Activated naive CD8-positive, alpha-beta T cell treated with anti-CD3 and anti-CD28 coated beads for 36 hours (primary cell): ENCODE measurements at regions not wholly inside any gene's neighbourhood (a gene's known extent, or its start where the extent isn't known, plus 50 kb on each side); places are given as distances from the start of the nearest gene placed in this dataset.

Experiments
- DNase-seq: peaks from one replicate; pipeline ENCODE4 v3.0.0; 2021
- H3K27ac Mint-ChIP-seq: one replicate; pipeline ENCODE4 v1.8.0; 2022; ENCODE audit warnings: mild to moderate bottlenecking, moderate library complexity, mixed read lengths
- H3K27me3 Mint-ChIP-seq: one replicate; pipeline ENCODE4 v1.8.0; 2022; ENCODE audit warnings: mild to moderate bottlenecking, mixed read lengths
- H3K36me3 Mint-ChIP-seq: one replicate; pipeline ENCODE4 v1.8.0; 2021; ENCODE audit warnings: mild to moderate bottlenecking, mixed read lengths
- H3K4me1 Mint-ChIP-seq: one replicate; pipeline ENCODE4 v1.8.0; 2021; ENCODE audit warnings: mixed read lengths
- H3K4me3 Mint-ChIP-seq: one replicate; pipeline ENCODE4 v1.8.0; 2022; ENCODE audit warnings: mild to moderate bottlenecking, moderate library complexity, mixed read lengths
- H3K9me3 Mint-ChIP-seq: one replicate; pipeline ENCODE4 v1.8.0; 2022; ENCODE audit warnings: mixed read lengths

DNA sequence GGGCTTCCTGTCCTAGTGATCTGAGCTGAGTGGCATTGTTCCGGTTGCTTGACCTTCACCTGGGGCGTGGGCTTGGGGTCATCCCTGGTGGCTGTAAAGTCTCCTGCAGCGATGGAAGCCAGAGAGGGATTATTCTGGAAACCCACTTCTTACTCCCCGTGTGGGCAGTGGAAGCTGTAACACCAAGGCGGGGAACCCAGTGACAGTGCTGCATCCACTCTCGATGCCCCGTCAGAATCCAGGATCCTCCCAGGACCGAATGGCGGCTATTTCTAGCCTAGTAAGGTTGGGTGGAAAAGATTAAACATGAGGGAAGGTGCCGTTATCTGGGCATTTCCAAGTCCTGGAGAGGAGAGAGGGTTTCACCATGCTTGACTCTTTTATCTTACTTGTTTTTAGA is 280.6 kb downstream of the ZNF536 start:
- Mint-ChIP-seq H3K9me3 (no peaks in the 10 kb centered on the region), H3K4me3 (no peak overlapping the region), H3K4me1 (no peaks in the 10 kb centered on the region), H3K27me3 (peaks cover 25% of the 10 kb centered on the region), H3K27ac (no peak overlapping the region), H3K36me3 (no peaks in the 10 kb centered on the region)
- DNase-seq = no peak

- Mint-ChIP-seq H3K4me1 (no peaks in the 10 kb centered on the region), H3K27ac (no peak overlapping the region), H3K9me3 (no peaks in the 10 kb centered on the region), H3K4me3 (no peak overlapping the region), H3K36me3 (no peaks in the 10 kb centered on the region), H3K27me3 (peaks cover 27% of the 10 kb centered on the region)
- no peak for DNase-seq
These were observed 279.5 kb downstream of the ZNF536 start for GRCh38 chr19:30651691-30652090.

GRCh38 chr19:30651066-30651465 is 278.9 kb downstream of the ZNF536 start:
- Mint-ChIP-seq H3K36me3 (no peaks in the 10 kb centered on the region), H3K27ac (no peak overlapping the region), H3K9me3 (no peaks in the 10 kb centered on the region), H3K4me3 (no peak overlapping the region), H3K4me1 (no peaks in the 10 kb centered on the region), H3K27me3 (peaks cover 33% of the 10 kb centered on the region)
- no peak for DNase-seq

DNA sequence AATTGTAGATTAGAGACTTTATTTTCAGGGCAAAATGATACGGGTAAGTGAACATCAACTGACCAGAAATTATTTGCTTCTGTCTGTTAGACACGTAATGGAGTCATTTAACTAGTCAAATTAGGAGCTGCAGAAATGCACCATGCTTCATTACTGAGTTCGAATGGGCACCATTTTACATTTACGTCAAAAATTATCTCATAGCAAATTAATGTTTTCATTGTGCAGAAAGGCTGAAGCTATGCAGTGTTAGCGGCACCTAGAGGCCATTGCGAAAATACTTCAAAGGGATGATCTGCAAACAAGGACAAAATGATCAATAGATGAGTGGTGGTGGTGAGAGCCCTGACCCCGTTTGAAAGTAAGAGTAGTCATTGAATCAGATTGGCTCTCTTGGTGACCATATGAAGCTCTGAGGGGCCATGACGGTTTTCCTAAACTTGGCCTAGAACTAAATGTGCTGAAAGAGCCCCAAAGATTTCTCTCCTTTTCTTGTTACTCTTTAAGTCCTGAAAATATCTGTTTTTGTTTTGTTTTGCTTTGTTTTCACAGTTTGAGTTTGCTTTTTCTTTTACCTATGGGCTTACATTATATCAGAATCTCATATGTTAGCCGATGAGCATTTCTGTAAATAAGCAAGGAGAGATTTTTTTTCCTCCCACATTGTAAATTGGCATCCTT is 277.9 kb downstream of the ZNF536 start:
- Mint-ChIP-seq H3K4me1 (no peaks in the 10 kb centered on the region), H3K9me3 (no peaks in the 10 kb centered on the region), H3K27ac (no peak overlapping the region), H3K36me3 (no peaks in the 10 kb centered on the region), H3K27me3 (peaks cover 34% of the 10 kb centered on the region), H3K4me3 (no peak overlapping the region)
- DNase-seq = peak; percentile 22

DNA sequence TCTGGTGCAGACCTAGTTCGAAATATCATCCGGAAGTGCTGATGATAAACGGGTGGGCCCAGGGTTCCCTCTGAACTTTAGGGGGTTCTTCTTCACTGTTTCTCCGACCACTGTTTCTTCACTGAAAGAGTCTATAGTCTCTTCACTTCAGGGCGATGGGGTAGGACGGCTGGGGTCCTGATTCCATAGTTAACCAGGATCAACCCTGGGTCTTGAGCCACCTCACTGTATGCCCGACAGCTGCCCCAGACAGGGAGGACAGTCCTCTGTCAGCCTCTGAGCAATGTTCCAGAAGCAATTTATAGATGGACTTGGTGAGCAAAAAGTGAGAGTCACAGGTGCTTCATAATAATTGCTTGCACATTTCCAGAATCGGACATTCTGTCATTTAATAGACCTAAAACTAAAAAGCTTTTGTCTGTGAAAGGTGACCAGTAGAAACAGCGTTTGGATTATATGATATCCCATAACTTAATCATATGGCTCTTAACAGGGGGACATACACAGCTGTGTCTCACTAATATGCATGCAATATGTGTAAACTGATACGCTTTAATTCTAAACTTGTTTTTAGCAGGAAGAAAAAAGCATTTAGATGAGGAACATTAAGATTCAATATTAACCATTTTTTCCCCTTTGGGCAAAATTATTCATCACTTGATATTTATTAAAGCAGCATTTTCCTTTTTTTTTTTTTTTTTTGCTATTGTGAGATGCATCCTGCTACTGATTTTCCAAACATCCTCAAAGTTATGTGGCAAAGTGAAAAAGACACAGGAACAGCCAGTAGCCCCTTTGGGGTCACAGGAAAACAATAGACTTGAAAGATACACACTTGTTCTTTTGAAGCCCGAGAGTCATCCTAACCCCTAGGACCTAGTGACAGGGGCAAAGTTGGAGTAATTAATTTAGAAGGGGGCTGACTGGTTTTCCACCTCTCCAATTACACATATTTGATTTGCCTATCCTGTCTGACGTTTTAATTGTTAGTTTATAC is 277.0 kb downstream of the ZNF536 start:
- Mint-ChIP-seq H3K4me1 (no peaks in the 10 kb centered on the region), H3K4me3 (no peak overlapping the region), H3K9me3 (no peaks in the 10 kb centered on the region), H3K36me3 (no peaks in the 10 kb centered on the region), H3K27me3 (peaks cover 34% of the 10 kb centered on the region), H3K27ac (no peak overlapping the region)
- no peak for DNase-seq

DNA sequence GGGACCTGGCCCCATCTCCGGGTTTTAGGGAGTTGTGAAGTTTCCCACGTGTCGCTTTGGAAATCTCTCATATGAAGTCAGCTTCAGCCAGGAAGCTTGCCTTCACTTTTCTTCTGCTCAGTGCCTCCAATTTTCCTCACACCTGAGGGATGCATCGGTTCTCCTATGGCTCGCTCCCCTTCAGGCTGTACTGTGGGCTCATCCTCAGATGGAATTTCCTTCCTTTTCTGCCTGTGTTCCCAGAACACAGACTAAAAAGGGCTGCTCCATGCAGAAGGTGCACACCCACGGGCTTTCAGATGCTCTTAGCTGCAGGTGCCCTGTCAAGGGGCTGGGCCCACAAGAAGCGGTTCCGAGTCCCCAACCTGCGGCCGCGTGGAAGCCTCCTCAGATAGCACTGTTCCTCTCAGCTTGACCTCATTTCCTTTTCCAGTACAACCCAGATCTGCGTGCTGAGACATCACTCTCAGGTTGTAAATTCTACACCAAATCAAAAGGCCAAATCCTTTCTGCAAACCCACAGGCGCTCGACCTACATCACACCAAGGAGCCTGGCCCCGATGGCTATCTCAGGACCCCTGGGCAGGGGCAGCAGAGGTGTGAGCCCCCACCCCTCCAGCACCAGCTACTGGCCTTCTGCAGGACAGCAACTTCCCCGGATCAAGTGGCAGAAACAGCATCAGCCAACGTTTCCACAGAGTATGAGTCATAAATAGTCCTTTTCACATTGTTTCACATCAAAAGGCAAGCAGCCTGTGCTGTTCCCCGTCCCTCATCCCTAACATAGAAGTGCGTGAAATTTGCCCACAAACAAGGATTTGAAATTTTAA is 275.9 kb downstream of the ZNF536 start:
- no peak overlapping the region for H3K27ac Mint-ChIP-seq
- no peaks in the 10 kb centered on the region for H3K9me3 Mint-ChIP-seq
- H3K27me3 Mint-ChIP-seq = peaks cover 37% of the 10 kb centered on the region
- H3K4me3 Mint-ChIP-seq = no peak overlapping the region
- no peak for DNase-seq
- H3K36me3 Mint-ChIP-seq = no peaks in the 10 kb centered on the region
- no peaks in the 10 kb centered on the region for H3K4me1 Mint-ChIP-seq

DNA sequence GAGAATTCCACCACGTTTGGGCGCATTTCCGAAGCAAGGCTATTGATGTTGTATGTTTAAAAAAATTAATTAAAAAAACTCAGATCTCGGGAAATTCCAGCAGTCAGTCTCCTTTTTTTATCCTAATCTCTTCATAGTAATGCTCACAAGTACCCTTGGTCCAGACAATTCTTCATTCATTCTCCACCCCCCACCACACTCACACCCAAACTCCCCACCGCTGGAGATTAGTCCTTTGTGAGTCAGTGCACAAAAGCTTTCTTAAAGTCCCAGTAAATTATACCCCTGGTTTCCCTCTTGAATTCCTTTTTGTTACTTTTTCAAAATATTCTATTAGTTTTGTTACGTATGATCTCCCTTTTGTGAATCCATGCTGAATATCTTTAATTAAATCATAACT is 274.6 kb downstream of the ZNF536 start:
- H3K9me3 Mint-ChIP-seq = no peaks in the 10 kb centered on the region
- no peak overlapping the region for H3K4me3 Mint-ChIP-seq
- no peaks in the 10 kb centered on the region for H3K4me1 Mint-ChIP-seq
- H3K27me3 Mint-ChIP-seq = peaks cover 37% of the 10 kb centered on the region
- no peaks in the 10 kb centered on the region for H3K36me3 Mint-ChIP-seq
- no peak overlapping the region for H3K27ac Mint-ChIP-seq
- no peak for DNase-seq

GRCh38 chr19:30645946-30646577 is 273.9 kb downstream of the ZNF536 start:
- Mint-ChIP-seq H3K4me1 (no peaks in the 10 kb centered on the region), H3K9me3 (no peaks in the 10 kb centered on the region), H3K4me3 (no peak overlapping the region), H3K27ac (no peak overlapping the region), H3K36me3 (no peaks in the 10 kb centered on the region), H3K27me3 (peaks cover 37% of the 10 kb centered on the region)
- DNase-seq = no peak

DNA sequence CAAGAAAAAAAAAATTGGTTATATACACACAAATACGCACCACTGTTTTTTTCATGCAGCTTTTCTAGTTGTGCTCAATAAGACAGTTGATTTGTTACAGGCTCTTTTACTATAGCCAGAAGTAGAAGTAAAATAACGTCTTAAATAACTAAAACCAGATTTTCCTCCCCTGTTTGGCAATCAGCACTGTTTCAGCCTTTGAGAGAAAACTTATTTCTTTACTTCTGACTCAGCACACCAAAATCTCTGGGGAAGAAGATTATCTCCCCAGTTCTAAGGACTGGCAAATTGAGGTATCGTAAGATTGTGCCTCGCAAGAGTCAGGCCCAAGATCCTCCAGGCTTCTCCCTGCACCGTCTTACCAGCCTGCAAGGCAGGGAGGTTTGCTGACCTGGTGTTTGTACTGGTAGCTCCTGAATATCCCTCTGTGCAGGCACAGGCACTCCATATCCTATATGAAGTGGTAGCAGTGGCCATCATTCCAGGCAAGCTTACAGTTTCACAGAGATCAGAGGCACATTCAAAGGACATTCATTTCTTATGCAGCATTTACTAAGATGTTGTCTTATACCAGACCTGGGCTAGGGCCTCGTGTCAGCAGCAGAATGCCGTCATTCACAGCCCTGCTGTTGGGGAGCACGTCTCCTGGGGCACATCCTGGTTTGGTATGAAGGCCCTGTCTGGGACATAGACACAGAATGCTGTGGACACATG is 268.2 kb downstream of the ZNF536 start:
- peaks cover 3% of the 10 kb centered on the region for H3K27me3 Mint-ChIP-seq
- H3K4me1 Mint-ChIP-seq = no peaks in the 10 kb centered on the region
- H3K36me3 Mint-ChIP-seq = no peaks in the 10 kb centered on the region
- no peak overlapping the region for H3K27ac Mint-ChIP-seq
- DNase-seq = no peak
- no peak overlapping the region for H3K4me3 Mint-ChIP-seq
- H3K9me3 Mint-ChIP-seq = peaks cover 7% of the 10 kb centered on the region

DNA sequence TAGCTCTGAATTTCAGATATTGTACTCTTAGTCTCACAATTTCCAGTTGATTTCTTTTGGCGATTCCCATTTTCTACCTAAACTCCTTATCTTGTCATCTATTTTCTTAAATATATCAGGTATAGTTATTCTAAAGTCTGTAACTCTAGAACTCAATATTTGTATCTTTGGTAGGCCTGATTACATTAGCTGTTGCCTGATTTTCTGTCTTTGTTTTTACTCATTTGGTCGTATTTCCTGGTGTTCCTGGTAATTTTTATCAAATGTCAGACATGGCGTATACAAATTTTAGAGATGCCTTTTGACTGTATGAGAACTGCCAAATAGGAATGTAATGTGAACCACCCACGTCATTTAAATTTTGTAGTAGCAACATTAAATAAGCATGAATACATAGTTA is 266.7 kb downstream of the ZNF536 start:
- H3K4me3 Mint-ChIP-seq = no peak overlapping the region
- no peaks in the 10 kb centered on the region for H3K4me1 Mint-ChIP-seq
- H3K27ac Mint-ChIP-seq = no peak overlapping the region
- no peak for DNase-seq
- peaks cover 7% of the 10 kb centered on the region for H3K9me3 Mint-ChIP-seq
- H3K27me3 Mint-ChIP-seq = peaks cover 3% of the 10 kb centered on the region
- no peaks in the 10 kb centered on the region for H3K36me3 Mint-ChIP-seq

DNA sequence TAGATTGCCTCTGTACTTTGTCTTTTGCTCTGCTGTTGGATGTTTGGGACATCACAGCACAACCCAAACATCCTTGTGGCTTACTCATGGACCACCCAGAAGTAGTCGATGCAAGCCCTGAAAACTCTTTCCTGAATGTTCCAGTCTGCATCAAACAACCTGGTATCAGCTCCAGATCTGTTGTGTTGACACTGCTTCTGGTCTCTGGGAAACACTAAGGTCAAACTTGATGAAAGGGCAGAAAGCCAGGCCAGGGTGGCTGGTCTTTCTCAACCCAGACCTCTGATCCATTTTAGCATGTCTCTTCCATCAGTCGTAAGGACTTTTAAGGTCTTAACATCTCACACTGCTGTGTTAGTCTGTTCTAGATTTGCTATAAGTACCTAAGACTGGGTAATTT is 265.7 kb downstream of the ZNF536 start:
- Mint-ChIP-seq H3K36me3 (no peaks in the 10 kb centered on the region), H3K27ac (no peak overlapping the region), H3K9me3 (peaks cover 7% of the 10 kb centered on the region), H3K4me3 (no peak overlapping the region), H3K4me1 (no peaks in the 10 kb centered on the region), H3K27me3 (no peaks in the 10 kb centered on the region)
- DNase-seq = no peak

GRCh38 chr19:30634996-30635975 is 263.1 kb downstream of the ZNF536 start:
- H3K4me1 Mint-ChIP-seq = no peaks in the 10 kb centered on the region
- peaks cover 7% of the 10 kb centered on the region for H3K9me3 Mint-ChIP-seq
- H3K4me3 Mint-ChIP-seq = no peak overlapping the region
- no peak for DNase-seq
- no peaks in the 10 kb centered on the region for H3K27me3 Mint-ChIP-seq
- no peak overlapping the region for H3K27ac Mint-ChIP-seq
- no peaks in the 10 kb centered on the region for H3K36me3 Mint-ChIP-seq

DNA sequence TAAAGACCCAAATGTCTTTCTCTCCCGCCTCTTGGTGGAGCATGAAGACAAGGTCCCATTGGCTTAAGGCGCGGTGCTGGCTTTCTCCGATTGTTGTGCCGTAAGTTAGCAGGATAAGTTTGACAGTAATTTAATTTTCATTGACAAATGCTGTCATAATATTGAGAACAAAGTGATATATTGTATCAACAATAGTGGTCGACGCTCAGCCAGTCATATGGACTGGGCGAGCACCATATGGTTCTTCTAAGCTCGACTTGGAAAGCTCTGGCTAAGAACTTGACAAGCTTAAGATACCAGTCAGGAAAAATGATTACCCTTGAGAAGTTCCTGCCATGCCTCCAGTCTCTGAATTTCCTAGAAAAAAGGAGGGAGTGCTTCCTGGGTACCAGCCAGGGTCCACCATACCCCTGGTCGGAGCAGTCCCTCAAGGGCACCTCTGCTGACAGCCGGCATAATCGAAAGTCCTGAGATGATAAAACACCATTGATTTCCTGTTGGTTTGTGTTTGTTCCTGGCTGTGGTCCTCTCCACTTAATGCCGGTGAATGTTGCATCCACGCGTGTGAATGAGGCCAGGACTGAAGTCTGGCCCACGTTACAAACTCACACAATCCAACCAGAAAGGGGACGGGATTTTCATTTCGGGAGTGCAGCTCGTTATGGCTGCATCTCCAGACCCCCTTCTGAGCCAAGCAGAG is 262.1 kb downstream of the ZNF536 start:
- H3K4me3 Mint-ChIP-seq = no peak overlapping the region
- H3K27me3 Mint-ChIP-seq = no peaks in the 10 kb centered on the region
- H3K4me1 Mint-ChIP-seq = no peaks in the 10 kb centered on the region
- DNase-seq = no peak
- H3K27ac Mint-ChIP-seq = no peak overlapping the region
- H3K9me3 Mint-ChIP-seq = peaks cover 7% of the 10 kb centered on the region
- H3K36me3 Mint-ChIP-seq = no peaks in the 10 kb centered on the region
